Activated T-cell treated with anti-CD3 and anti-CD28 coated beads for 48 hours (primary cell): ENCODE measurements at regions not wholly inside any gene's neighbourhood (a gene's known extent, or its start where the extent isn't known, plus 50 kb on each side); places are given as distances from the start of the nearest gene placed in this dataset.

ENCODE experiments used
- DNase-seq: peaks from one replicate; pipeline ENCODE4 v3.0.0-alpha.2; 2020; ENCODE audit warnings: low read depth

GRCh38 chr10:120285408-120285807, 171.6 kb upstream of the PLPP4 start:
- no peak for DNase-seq

DNA sequence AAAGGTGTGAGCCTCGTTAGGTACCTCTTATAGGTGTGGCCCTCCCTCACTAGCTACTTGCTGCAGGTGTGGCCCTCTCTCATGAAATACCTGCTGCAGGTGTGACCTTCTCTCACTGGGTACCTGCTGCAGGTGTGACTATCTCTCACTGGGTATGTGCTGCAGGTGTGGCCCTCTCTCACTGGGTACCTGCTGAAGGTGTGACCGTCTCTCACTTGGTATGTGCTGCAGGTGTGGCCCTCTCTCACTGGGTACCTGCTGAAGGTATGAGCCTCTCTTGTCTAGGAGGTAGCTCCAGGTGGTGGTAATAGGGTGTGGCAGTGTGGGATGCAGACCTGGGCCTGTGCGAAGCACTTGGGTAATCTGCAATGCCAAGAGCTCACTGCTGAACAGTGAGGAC, 170.7 kb upstream of the PLPP4 start:
- no peak for DNase-seq

DNA sequence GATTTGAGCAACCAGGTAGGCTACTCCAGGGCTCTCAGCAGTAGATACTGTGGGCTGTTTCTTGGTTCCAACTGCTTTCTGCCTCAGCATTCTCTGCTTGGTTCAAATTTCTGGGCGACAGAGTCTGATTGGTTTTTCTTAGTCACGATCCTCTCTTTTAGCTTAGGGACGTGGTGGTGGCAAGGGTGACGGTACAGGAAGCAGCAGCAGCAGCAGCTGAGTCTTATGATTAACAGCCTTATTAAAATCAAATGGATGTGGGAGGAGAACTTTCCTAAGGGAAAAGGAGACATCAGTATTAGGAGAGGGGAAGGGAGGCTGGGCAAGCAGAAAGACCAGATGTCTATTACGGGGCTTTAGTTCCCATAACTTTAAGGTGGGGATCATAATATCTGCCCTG, 156.5 kb upstream of the PLPP4 start:
- no peak for DNase-seq

DNA sequence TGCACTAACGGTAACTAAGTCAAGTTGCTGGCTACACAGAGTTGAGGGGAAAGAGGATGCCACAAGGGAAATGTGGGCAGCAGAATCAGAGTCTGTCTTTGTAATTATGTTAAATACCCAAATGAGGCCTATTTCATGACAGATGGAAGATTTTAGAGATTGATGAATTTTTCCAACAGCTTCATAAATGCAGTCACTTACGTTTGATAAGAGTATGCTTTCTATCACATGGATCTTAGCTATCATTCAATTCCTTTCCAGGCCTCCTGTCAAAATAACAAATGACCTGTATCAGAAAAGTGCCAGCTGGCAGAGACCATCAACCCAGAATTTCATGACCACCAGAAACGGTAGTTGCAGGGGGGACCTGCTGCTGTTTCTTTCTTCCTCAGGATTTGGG, 148.4 kb upstream of the PLPP4 start:
- no peak for DNase-seq

GRCh38 chr10:120313715-120314114, 143.3 kb upstream of the PLPP4 start:
- no peak for DNase-seq

- no peak for DNase-seq
Observed at GRCh38 chr10:120314442-120314841, 142.6 kb upstream of the PLPP4 start.

GRCh38 chr10:120318862-120319261, 138.2 kb upstream of the PLPP4 start:
- no peak for DNase-seq

DNA sequence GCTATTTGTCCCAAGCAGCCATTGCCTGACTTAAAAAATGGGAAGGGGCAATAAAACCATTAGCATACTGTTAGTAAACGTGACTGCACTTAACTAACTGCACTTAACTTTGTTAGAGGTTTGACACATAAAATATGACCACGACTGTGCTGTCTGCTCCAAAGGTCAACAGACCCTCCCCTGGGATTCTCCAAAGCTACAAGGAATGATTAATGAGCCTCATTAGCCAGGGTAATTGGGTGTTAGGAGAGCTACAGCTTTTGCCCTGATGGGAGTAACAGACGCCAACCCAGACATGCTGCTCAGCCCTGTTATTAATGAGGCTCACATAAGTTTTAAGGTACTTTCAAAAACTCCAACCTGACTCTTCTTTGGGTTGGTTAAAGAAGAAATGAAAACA, 129.4 kb upstream of the PLPP4 start:
- DNase-seq, result no peak

DNA sequence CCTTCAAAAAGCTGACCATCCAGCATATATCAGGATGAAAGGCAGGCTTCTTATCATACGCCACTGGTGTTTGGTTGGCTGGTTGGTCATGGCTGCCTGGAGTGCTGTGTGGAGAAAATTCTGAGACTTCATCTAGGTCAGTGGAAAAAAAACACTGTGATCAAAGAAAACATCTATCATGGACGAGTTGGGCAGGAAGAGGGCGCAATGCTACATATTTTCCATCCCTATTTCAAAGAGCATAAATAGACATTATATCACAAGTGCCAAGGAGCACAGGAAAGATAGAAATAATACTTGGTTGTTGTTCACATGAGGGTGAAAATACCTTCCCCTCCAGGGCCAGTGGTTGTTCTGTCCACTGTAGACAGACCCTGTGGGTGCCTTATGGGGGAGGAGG, 128.4 kb upstream of the PLPP4 start:
- DNase-seq, result no peak

DNA sequence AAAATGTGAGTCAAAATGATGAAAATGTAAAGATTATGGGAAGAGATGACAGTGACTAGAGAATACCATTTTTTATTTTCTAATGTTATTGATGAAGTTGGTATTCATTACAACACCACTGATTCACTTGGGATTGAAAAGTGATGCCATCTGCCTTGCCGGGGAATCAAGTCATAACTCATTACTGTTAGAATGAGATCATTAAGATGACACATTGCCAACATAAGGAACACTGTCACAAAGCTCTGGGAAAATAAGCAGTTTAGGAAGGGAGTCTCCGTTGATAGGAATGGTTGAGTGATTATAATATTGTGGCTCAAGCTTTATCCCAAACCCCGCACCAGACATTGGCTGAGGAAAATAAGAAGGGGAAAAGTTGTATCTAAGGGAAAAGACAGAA, 121.5 kb upstream of the PLPP4 start:
- DNase-seq, result no peak

DNA sequence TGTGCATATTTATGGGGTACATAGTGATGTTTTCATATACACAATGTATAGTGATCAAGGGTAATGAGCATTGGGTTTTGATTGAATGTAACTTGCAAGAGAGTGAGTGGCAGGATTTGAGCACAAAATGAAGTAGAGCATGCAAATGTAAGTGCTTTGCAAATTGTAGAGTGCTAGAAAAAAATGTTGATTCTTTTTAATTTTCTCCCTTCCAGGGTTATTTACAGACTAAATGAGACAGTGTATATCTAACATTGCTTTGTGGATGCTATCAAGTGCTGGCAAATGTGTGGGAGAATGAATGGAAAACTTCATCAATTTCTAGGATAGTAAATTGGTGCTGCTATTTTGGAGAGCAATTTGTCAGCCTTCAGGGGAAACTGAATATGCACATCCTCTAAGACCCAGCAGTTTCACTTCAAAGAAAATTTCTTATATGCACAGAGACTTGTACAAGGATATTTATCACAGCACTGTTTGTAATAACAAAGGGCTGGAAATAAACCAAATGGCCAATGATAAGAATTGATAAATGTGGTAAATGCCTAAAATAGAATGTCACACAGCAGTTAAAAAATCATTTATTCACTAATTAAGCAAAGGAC, 120.6 kb upstream of the PLPP4 start:
- DNase-seq, result no peak

DNA sequence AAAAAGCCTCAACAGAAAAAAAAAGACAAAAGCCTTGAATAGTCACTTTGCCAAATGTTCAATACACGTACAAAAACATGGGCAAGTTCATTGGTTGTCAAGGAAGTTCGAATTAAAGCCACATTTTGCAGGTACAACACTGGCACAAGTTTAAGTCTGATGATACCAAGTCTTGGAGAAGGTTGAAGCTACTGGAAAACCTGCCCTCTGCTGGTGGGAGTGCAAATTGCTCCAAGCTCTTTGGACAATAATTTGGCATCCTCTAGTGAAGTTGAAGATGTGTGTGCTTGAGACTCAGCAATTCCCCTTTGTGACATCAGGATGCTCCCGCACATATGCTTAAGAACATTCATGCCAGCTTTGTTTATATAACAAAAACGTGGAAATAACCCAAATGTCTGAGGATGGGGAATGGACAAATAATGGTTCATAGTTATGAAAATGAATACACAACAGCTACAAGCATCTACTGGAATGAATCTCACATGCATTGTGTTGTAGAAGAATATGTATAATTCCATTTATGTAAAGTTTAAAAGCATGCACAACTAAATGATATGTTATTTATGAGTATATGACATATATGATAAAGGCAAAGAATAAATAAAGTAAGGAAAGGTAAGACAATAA, 120.0 kb upstream of the PLPP4 start:
- DNase-seq, result peak; percentile 19

DNA sequence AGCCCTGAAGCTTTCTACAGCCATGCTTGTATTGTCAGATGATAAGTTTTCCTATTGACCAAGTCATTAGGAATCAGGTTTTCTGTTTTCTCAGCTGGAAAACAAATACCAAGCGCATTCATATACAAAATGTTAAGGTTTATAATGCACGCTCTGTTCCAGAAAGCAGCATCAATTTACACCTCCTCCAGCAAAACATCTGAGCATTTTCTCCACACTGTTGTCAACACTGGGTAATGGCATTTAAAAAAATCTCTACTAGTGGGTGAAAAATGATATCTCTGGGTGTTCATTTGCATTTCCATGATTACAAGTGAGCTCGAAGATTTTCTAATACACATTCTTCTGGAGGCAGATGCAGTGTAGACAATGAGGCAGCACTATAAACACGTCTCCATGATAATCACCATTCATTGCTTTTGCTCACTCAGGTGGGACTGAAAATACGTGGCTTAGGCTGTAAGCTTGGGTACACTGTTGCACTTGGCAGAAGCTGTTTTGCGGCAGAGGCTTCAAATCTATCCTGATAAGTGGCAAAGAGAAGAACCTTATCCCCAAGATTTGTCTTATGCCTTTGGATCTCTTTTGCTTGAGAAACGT, 114.8 kb upstream of the PLPP4 start:
- DNase-seq, result no peak

DNA sequence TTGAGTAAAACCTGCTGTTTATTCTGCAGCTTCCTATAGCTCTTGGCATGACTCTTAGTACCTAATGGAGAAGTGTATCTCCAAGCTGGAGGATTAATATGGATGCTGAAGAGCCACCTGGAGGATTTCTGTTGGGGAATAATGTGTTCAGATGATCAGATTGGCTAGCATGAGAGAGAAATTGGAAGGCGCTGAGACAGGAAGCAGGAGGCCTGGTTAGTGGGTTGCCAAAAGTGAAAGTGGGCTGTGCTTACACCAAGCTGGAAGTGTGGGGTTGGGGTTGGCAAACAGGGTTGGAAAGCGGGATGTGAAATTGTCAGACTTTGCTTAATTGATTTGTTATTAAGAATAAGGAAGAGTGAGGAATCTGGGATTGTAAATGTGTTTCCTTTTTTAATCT, 111.8 kb upstream of the PLPP4 start:
- no peak for DNase-seq

DNA sequence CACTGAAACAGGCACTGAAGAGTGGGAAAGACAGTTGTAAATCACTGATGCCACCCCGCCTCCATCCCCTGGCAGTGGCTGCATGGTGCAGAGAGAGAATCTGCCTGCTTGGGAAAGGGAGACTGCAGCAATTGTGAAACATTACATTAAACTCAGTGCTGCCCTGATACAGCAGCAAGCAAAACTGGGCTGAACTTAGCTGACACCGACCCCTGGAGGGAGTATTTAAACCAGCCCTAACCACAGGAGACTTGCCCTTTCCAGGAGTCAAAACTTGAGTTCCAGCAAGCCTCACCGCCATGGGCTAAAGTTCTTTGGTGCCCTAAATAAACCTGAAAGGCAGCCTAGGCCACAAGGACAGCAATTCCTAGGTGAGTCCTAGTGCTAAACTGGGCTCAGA, 109.4 kb upstream of the PLPP4 start:
- DNase-seq, result no peak

- no peak for DNase-seq
Observed at GRCh38 chr10:120349069-120349468, 108.0 kb upstream of the PLPP4 start.

DNA sequence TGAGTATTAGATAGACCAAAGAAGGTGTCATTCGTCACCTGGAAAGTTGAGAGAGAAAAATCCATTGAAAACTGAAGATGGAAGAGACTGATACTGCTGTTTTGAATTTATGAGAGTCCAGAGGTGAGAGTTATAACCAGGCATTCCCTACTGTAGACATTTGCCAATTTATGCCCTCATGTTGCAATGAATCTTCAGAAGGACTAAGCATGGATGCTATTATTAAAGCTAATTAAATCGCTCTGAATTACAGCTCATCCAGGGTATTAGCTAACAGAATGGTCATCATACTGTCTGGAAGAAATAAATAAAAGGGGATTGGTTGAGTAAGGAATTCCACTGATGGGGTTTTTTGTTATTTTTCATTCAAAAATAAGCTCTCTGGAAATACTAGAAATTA, 101.6 kb upstream of the PLPP4 start:
- DNase-seq, result no peak

GRCh38 chr10:120360571-120360970, 96.5 kb upstream of the PLPP4 start:
- no peak for DNase-seq

DNA sequence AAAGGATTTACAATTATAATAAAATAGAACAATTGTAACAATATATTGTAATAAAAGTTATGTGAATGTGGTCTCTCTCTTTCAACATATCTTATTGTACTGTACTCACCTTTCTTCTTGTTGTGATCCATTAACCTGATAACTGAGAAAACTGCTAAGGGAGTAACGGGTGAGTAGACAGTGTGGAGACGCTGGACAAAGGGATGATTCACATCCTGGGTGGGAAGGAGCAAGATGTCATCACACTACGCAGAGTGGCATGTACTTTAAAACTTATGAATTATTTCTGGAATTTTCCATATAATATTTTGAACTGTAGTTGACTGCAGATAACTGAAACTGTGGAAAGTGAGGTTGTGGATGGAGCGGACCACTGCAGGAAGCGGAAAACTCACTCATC, 91.2 kb upstream of the PLPP4 start:
- DNase-seq, result no peak

DNA sequence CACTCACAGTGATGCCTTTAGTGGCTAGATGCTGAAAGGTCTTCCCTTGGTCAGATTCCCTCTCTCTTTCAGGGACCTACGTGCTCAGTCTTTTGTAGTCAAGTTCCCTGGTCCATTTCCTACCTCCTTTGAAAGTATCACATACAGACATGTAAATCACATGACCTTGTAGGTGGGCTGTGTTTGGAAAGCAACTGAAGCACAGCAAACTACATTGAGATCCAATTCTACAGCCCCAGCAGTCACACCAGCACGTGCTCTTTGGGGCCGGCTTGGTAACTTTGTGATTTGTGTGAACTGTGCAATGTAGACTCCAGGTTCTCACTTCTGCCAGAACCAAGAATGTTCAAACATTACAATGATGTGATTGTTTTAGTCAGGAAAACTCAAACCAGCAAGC, 89.7 kb upstream of the PLPP4 start:
- DNase-seq, result no peak

DNA sequence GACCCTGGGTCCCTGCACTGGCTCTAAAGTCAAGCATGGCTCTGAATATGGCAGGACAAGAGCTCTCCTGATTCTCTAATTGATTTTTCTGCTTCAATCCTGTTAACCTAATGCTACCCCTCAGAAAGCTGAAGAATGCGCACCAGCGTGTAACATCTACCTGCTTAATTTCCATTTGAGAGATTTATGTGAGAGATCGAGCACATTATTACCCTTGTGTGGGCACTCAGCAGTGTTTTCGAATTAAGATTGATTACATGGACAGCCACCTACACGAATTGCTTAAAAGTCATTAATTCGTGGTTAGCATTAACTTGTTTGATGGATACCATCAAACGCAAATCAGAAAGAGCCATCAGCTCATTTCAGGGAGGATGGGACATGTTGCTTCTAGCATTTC, 88.7 kb upstream of the PLPP4 start:
- DNase-seq, result no peak

DNA sequence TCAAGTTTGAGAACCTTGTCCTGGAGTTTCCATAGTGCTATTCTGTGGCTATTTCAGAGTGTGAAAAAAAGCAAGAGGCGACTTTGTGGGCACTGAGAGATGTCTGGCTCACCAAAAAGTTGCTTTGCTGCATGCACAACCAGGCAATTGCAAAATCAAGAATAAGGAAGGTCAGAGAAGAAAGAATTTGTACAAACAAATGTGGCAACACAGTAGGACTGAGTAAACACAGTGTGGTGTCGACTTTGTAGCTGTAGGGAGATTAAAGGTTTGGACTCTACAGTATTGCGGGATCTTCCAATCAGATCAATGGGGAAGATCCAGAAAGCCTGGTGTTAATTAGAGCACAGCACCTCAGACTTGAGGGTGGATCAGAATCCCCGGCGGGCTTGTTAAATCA, 88.1 kb upstream of the PLPP4 start:
- no peak for DNase-seq

- DNase-seq, result no peak
Observed at GRCh38 chr10:120369856-120370276, 87.2 kb upstream of the PLPP4 start.

GRCh38 chr10:120371856-120372255, 85.2 kb upstream of the PLPP4 start:
- no peak for DNase-seq
